Neural crest cell (in vitro differentiated cells): ENCODE measurements at regions not wholly inside any gene's neighbourhood (a gene's known extent, or its start where the extent isn't known, plus 50 kb on each side); places are given as distances from the start of the nearest gene placed in this dataset.

Experiments
- DNase-seq: peaks from one replicate; pipeline ENCODE4 v3.0.0; 2021; ENCODE audit warnings: low read depth, mixed read lengths, low spot score
- H3K27ac Mint-ChIP-seq: one replicate; pipeline ENCODE4 v1.8.0; 2021; ENCODE audit warnings: mild to moderate bottlenecking, mixed read lengths; ENCODE audit not compliant: unreplicated experiment
- H3K27me3 Mint-ChIP-seq: 2 replicates; pipeline ENCODE4 v1.8.0; 2021; ENCODE audit warnings: low read depth, mild to moderate bottlenecking, mixed read lengths
- H3K36me3 Mint-ChIP-seq: 2 replicates; pipeline ENCODE4 v1.8.0; 2021; ENCODE audit warnings: low read depth, mild to moderate bottlenecking, mixed read lengths
- H3K4me1 Mint-ChIP-seq: 2 replicates; pipeline ENCODE4 v1.8.0; 2021; ENCODE audit warnings: mixed read lengths
- H3K4me3 Mint-ChIP-seq: one replicate; pipeline ENCODE4 v1.8.0; 2021; ENCODE audit warnings: mild to moderate bottlenecking, mixed read lengths
- H3K9me3 Mint-ChIP-seq: 2 replicates; pipeline ENCODE4 v1.8.0; 2021; ENCODE audit warnings: mixed read lengths
- CTCF ChIP-seq: fragments of 200-600 bp; sonication (generic); conservative IDR thresholded peaks from 2 replicates; pipeline ENCODE4 v1.5.0; 2021; ENCODE audit warnings: antibody characterized with exemption, mild to moderate bottlenecking

GRCh38 chr6:163820745-163821458 lies 406.4 kb downstream of the QKI start:
- DNase-seq: no peak
- no peak overlapping the region for H3K4me3 Mint-ChIP-seq
- no peak overlapping the region for H3K27ac Mint-ChIP-seq
- no peaks in the 10 kb centered on the region for H3K36me3 Mint-ChIP-seq
- TF ChIP-seq CTCF: no peak
- no peaks in the 10 kb centered on the region for H3K27me3 Mint-ChIP-seq
- peaks cover 2% of the 10 kb centered on the region for H3K9me3 Mint-ChIP-seq
- no peaks in the 10 kb centered on the region for H3K4me1 Mint-ChIP-seq

GRCh38 chr6:163820171-163820570 lies 405.7 kb downstream of the QKI start:
- peaks cover 1% of the 10 kb centered on the region for H3K4me1 Mint-ChIP-seq
- DNase-seq: no peak
- H3K9me3 Mint-ChIP-seq: peaks cover 2% of the 10 kb centered on the region
- H3K36me3 Mint-ChIP-seq: no peaks in the 10 kb centered on the region
- no peak for TF ChIP-seq CTCF
- no peaks in the 10 kb centered on the region for H3K27me3 Mint-ChIP-seq
- H3K27ac Mint-ChIP-seq: no peak overlapping the region
- no peak overlapping the region for H3K4me3 Mint-ChIP-seq

GRCh38 chr6:163818719-163819118 lies 404.2 kb downstream of the QKI start:
- Mint-ChIP-seq H3K9me3 (peaks cover 2% of the 10 kb centered on the region), H3K4me1 (peaks cover 13% of the 10 kb centered on the region), H3K27me3 (no peaks in the 10 kb centered on the region), H3K36me3 (no peaks in the 10 kb centered on the region), H3K27ac (no peak overlapping the region), H3K4me3 (no peak overlapping the region)
- TF ChIP-seq CTCF: no peak
- DNase-seq: no peak

- H3K36me3 Mint-ChIP-seq: no peaks in the 10 kb centered on the region
- no peaks in the 10 kb centered on the region for H3K27me3 Mint-ChIP-seq
- no peak for TF ChIP-seq CTCF
- H3K4me3 Mint-ChIP-seq: no peak overlapping the region
- DNase-seq: no peak
- H3K9me3 Mint-ChIP-seq: no peaks in the 10 kb centered on the region
- peaks cover 13% of the 10 kb centered on the region for H3K4me1 Mint-ChIP-seq
- H3K27ac Mint-ChIP-seq: no peak overlapping the region
Measured at GRCh38 chr6:163816441-163816840, 401.9 kb downstream of the QKI start.

GRCh38 chr6:163815796-163816195 lies 401.3 kb downstream of the QKI start:
- no peak for DNase-seq
- peaks cover 17% of the 10 kb centered on the region for H3K4me1 Mint-ChIP-seq

More at GRCh38 chr6:163815796-163816195, 401.3 kb downstream of the QKI start:
- Mint-ChIP-seq H3K27ac (no peak overlapping the region), H3K36me3 (no peaks in the 10 kb centered on the region), H3K27me3 (no peaks in the 10 kb centered on the region), H3K4me3 (no peak overlapping the region), H3K9me3 (no peaks in the 10 kb centered on the region)
- no peak for TF ChIP-seq CTCF
